WTC11 (cell line): ENCODE measurements at regions not wholly inside any gene's neighbourhood (a gene's known extent, or its start where the extent isn't known, plus 50 kb on each side); places are given as distances from the start of the nearest gene placed in this dataset.

Experiments
- ATAC-seq: fragments of 200-7000 bp; cut with Tn5 transposase; 2 replicates; pipeline ENCODE4 v1.10.0; 2021; ENCODE audit warnings: mild to moderate bottlenecking, moderate library complexity
- CTCF ChIA-PET: fragments of 300-600 bp; sonication (Branson Sonifier 250); formaldehyde crosslinking; loops from one replicate; lab custom pipeline; 2021; ENCODE audit warnings: antibody characterized with exemption; lab: Charles Lee
- POLR2A ChIA-PET: fragments of 350-600 bp; sonication (Branson Sonifier 250); formaldehyde crosslinking; loops from one replicate; lab custom pipeline; 2021; ENCODE audit warnings: antibody characterized with exemption; lab: Charles Lee
- DNase-seq: peaks from one replicate; pipeline ENCODE4 v3.0.0; 2021; ENCODE audit warnings: low spot score
- H3K27ac Mint-ChIP-seq: 2 replicates; pipeline ENCODE4 v1.8.0; 2021; ENCODE audit warnings: mixed read lengths
- H3K27me3 Mint-ChIP-seq: 2 replicates; pipeline ENCODE4 v1.8.0; 2021; ENCODE audit warnings: low read depth, mild to moderate bottlenecking, moderate library complexity, mixed read lengths
- H3K36me3 Mint-ChIP-seq: 2 replicates; pipeline ENCODE4 v1.8.0; 2021; ENCODE audit warnings: mixed read lengths
- H3K4me1 Mint-ChIP-seq: 2 replicates; pipeline ENCODE4 v1.8.0; 2022; ENCODE audit warnings: mixed read lengths
- H3K4me3 Mint-ChIP-seq: 2 replicates; pipeline ENCODE4 v1.8.0; 2021; ENCODE audit warnings: mild to moderate bottlenecking, moderate library complexity, mixed read lengths
- H3K9me3 Mint-ChIP-seq: 2 replicates; pipeline ENCODE4 v1.8.0; 2021; ENCODE audit warnings: mixed read lengths
- CBFB ChIP-seq: sonication (generic); formaldehyde crosslinking; IDR thresholded peaks from 2 replicates; pipeline ENCODE4 v1.8.1; 2022; ENCODE audit warnings: mild to moderate bottlenecking, low read depth, missing genetic modification reagents
- ESRRA ChIP-seq: sonication (generic); formaldehyde crosslinking; IDR thresholded peaks from 2 replicates; pipeline ENCODE4 v1.8.1; 2022; ENCODE audit warnings: mild to moderate bottlenecking, missing genetic modification reagents, borderline replicate concordance
- GABPB1 ChIP-seq: sonication (generic); formaldehyde crosslinking; IDR thresholded peaks from 2 replicates; pipeline ENCODE4 v1.8.1; 2023; ENCODE audit warnings: mild to moderate bottlenecking, missing genetic modification reagents
- HMGA2 ChIP-seq: fragments of 250-450 bp; sonication (Bioruptor Pico); IDR thresholded peaks from 2 replicates; pipeline ENCODE4 v1.4.0; 2021; ENCODE audit warnings: mild to moderate bottlenecking, moderate library complexity
- IRF1 ChIP-seq: sonication (generic); formaldehyde crosslinking; IDR thresholded peaks from 2 replicates; pipeline ENCODE4 v1.8.0; 2023; ENCODE audit warnings: missing genetic modification reagents
- MYBL2 ChIP-seq: sonication (generic); formaldehyde crosslinking; IDR thresholded peaks from 2 replicates; pipeline ENCODE4 v1.8.1; 2023; ENCODE audit warnings: mild to moderate bottlenecking, moderate library complexity, missing genetic modification reagents
- NFE2L1 ChIP-seq: sonication (generic); formaldehyde crosslinking; IDR thresholded peaks from 2 replicates; pipeline ENCODE4 v1.8.1; 2023; ENCODE audit warnings: missing genetic modification reagents
- NR3C1 ChIP-seq: sonication (generic); formaldehyde crosslinking; conservative IDR thresholded peaks from 2 replicates; pipeline ENCODE4 v1.8.1; 2023; ENCODE audit warnings: low read depth, mild to moderate bottlenecking, missing genetic modification reagents
- STAT6 ChIP-seq: sonication (generic); formaldehyde crosslinking; conservative IDR thresholded peaks from 2 replicates; pipeline ENCODE4 v1.8.1; 2023; ENCODE audit warnings: mild to moderate bottlenecking, low read depth, missing genetic modification reagents, moderate library complexity
- TEAD1 ChIP-seq: sonication (generic); formaldehyde crosslinking; IDR thresholded peaks from 2 replicates; pipeline ENCODE4 v1.8.0; 2022; ENCODE audit warnings: mild to moderate bottlenecking, missing genetic modification reagents
- TF ChIP-seq, protein P1 (sequence below): sonication (generic); formaldehyde crosslinking; IDR thresholded peaks from 2 replicates; pipeline ENCODE4 v1.8.1; 2022; ENCODE audit warnings: low read depth, missing genetic modification reagents, borderline replicate concordance
- TF ChIP-seq, protein P2 (sequence below): sonication (generic); formaldehyde crosslinking; IDR thresholded peaks from 2 replicates; pipeline ENCODE4 v1.8.0; 2023; ENCODE audit warnings: missing genetic modification reagents, mild to moderate bottlenecking, borderline replicate concordance
- TF ChIP-seq, protein P3 (sequence below): sonication (generic); formaldehyde crosslinking; IDR thresholded peaks from 2 replicates; pipeline ENCODE4 v1.8.0; 2023; ENCODE audit warnings: mild to moderate bottlenecking, missing genetic modification reagents
- TF ChIP-seq, protein P4 (sequence below): fragments of 250-450 bp; sonication (Bioruptor Pico); IDR thresholded peaks from 2 replicates; pipeline ENCODE4 v1.8.0; 2021; ENCODE audit warnings: mild to moderate bottlenecking
- TF ChIP-seq, protein P5 (sequence below): sonication (generic); formaldehyde crosslinking; IDR thresholded peaks from 2 replicates; pipeline ENCODE4 v1.8.1; 2023; ENCODE audit warnings: mild to moderate bottlenecking, missing genetic modification reagents, moderate library complexity
- TF ChIP-seq, protein P6 (sequence below): sonication (generic); formaldehyde crosslinking; IDR thresholded peaks from 2 replicates; pipeline ENCODE4 v1.8.0; 2022; ENCODE audit warnings: mild to moderate bottlenecking, missing genetic modification reagents

GRCh38 chr2:51628917-51629316 lies 597.0 kb upstream of the NRXN1 start (continued):
- TF ChIP-seq STAT6 (CRISPR knock-in tag) (no peak), TEAD1 (no peak), NR3C1 (CRISPR knock-in tag) (no peak), NFE2L1 (CRISPR knock-in tag) (no peak), HMGA2 (CRISPR knock-in tag) (no peak), CBFB (CRISPR knock-in tag) (no peak), IRF1 (CRISPR knock-in tag) (no peak), ESRRA (no peak), GABPB1 (CRISPR knock-in tag) (no peak)
- TF ChIP-seq, protein P1, sequence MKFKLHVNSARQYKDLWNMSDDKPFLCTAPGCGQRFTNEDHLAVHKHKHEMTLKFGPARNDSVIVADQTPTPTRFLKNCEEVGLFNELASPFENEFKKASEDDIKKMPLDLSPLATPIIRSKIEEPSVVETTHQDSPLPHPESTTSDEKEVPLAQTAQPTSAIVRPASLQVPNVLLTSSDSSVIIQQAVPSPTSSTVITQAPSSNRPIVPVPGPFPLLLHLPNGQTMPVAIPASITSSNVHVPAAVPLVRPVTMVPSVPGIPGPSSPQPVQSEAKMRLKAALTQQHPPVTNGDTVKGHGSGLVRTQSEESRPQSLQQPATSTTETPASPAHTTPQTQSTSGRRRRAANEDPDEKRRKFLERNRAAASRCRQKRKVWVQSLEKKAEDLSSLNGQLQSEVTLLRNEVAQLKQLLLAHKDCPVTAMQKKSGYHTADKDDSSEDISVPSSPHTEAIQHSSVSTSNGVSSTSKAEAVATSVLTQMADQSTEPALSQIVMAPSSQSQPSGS (CRISPR knock-in tag): no peak
- TF ChIP-seq, protein P2, sequence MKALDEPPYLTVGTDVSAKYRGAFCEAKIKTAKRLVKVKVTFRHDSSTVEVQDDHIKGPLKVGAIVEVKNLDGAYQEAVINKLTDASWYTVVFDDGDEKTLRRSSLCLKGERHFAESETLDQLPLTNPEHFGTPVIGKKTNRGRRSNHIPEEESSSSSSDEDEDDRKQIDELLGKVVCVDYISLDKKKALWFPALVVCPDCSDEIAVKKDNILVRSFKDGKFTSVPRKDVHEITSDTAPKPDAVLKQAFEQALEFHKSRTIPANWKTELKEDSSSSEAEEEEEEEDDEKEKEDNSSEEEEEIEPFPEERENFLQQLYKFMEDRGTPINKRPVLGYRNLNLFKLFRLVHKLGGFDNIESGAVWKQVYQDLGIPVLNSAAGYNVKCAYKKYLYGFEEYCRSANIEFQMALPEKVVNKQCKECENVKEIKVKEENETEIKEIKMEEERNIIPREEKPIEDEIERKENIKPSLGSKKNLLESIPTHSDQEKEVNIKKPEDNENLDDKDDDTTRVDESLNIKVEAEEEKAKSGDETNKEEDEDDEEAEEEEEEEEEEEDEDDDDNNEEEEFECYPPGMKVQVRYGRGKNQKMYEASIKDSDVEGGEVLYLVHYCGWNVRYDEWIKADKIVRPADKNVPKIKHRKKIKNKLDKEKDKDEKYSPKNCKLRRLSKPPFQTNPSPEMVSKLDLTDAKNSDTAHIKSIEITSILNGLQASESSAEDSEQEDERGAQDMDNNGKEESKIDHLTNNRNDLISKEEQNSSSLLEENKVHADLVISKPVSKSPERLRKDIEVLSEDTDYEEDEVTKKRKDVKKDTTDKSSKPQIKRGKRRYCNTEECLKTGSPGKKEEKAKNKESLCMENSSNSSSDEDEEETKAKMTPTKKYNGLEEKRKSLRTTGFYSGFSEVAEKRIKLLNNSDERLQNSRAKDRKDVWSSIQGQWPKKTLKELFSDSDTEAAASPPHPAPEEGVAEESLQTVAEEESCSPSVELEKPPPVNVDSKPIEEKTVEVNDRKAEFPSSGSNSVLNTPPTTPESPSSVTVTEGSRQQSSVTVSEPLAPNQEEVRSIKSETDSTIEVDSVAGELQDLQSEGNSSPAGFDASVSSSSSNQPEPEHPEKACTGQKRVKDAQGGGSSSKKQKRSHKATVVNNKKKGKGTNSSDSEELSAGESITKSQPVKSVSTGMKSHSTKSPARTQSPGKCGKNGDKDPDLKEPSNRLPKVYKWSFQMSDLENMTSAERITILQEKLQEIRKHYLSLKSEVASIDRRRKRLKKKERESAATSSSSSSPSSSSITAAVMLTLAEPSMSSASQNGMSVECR (CRISPR knock-in tag): no peak

DNA sequence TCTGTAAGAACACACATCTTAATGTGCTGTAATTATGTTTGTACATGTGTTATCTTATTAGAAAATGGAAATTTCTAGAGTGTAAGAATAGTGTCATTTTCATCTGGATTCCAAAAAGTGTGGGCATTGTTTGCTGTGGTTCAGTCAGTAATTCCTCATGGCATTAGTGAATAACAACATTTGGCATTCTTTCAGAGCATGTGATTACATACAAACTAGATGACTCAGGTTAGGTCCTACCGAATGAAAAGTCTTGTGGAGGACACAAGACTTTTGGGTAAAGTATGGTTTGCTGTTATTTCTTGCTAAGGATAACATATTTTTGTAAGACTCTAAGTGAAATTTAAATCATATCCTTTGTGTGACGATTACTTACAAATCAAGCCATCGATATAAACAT lies 593.1 kb upstream of the NRXN1 start:
- Mint-ChIP-seq H3K36me3 (peaks cover 11% of the 10 kb centered on the region), H3K4me3 (no peak overlapping the region), H3K4me1 (no peaks in the 10 kb centered on the region), H3K9me3 (peaks cover 13% of the 10 kb centered on the region), H3K27me3 (no peaks in the 10 kb centered on the region), H3K27ac (no peak overlapping the region)
- ChIA-PET CTCF (no interaction called here), POLR2A (no interaction called here)
- DNase-seq (no peak), ATAC-seq (no peak)
- TF ChIP-seq MYBL2: no peak
- TF ChIP-seq, protein P3, sequence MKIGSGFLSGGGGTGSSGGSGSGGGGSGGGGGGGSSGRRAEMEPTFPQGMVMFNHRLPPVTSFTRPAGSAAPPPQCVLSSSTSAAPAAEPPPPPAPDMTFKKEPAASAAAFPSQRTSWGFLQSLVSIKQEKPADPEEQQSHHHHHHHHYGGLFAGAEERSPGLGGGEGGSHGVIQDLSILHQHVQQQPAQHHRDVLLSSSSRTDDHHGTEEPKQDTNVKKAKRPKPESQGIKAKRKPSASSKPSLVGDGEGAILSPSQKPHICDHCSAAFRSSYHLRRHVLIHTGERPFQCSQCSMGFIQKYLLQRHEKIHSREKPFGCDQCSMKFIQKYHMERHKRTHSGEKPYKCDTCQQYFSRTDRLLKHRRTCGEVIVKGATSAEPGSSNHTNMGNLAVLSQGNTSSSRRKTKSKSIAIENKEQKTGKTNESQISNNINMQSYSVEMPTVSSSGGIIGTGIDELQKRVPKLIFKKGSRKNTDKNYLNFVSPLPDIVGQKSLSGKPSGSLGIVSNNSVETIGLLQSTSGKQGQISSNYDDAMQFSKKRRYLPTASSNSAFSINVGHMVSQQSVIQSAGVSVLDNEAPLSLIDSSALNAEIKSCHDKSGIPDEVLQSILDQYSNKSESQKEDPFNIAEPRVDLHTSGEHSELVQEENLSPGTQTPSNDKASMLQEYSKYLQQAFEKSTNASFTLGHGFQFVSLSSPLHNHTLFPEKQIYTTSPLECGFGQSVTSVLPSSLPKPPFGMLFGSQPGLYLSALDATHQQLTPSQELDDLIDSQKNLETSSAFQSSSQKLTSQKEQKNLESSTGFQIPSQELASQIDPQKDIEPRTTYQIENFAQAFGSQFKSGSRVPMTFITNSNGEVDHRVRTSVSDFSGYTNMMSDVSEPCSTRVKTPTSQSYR (CRISPR knock-in tag): no peak
- TF ChIP-seq, protein P4, sequence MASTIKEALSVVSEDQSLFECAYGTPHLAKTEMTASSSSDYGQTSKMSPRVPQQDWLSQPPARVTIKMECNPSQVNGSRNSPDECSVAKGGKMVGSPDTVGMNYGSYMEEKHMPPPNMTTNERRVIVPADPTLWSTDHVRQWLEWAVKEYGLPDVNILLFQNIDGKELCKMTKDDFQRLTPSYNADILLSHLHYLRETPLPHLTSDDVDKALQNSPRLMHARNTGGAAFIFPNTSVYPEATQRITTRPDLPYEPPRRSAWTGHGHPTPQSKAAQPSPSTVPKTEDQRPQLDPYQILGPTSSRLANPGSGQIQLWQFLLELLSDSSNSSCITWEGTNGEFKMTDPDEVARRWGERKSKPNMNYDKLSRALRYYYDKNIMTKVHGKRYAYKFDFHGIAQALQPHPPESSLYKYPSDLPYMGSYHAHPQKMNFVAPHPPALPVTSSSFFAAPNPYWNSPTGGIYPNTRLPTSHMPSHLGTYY (CRISPR knock-in tag): no peak
- TF ChIP-seq, protein P5, sequence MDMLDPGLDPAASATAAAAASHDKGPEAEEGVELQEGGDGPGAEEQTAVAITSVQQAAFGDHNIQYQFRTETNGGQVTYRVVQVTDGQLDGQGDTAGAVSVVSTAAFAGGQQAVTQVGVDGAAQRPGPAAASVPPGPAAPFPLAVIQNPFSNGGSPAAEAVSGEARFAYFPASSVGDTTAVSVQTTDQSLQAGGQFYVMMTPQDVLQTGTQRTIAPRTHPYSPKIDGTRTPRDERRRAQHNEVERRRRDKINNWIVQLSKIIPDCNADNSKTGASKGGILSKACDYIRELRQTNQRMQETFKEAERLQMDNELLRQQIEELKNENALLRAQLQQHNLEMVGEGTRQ (CRISPR knock-in tag): no peak
- TF ChIP-seq, protein P6, sequence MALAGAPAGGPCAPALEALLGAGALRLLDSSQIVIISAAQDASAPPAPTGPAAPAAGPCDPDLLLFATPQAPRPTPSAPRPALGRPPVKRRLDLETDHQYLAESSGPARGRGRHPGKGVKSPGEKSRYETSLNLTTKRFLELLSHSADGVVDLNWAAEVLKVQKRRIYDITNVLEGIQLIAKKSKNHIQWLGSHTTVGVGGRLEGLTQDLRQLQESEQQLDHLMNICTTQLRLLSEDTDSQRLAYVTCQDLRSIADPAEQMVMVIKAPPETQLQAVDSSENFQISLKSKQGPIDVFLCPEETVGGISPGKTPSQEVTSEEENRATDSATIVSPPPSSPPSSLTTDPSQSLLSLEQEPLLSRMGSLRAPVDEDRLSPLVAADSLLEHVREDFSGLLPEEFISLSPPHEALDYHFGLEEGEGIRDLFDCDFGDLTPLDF (CRISPR knock-in tag): no peak
